Nephron (organoid): ENCODE measurements at regions not wholly inside any gene's neighbourhood (a gene's known extent, or its start where the extent isn't known, plus 50 kb on each side); places are given as distances from the start of the nearest gene placed in this dataset.

Source experiments
- H3K27ac Mint-ChIP-seq, 3 experiments: 2 replicates each; pipeline ENCODE4 v1.8.0; 2020; ENCODE audit warnings: mixed read lengths in 3 of 3, mild to moderate bottlenecking in 2 of 3, moderate library complexity in 1 of 3
- H3K27me3 Mint-ChIP-seq: 2 replicates; pipeline ENCODE4 v1.8.0; 2021; ENCODE audit warnings: low read depth, mild to moderate bottlenecking, moderate library complexity, mixed read lengths
- H3K36me3 Mint-ChIP-seq: 2 replicates; pipeline ENCODE4 v1.8.0; 2020; ENCODE audit warnings: low read depth, mixed read lengths
- H3K4me1 Mint-ChIP-seq: 2 replicates; pipeline ENCODE4 v1.8.0; 2020; ENCODE audit warnings: mixed read lengths
- H3K4me3 Mint-ChIP-seq, 3 experiments: 2 replicates each; pipeline ENCODE4 v1.8.0; 2020; ENCODE audit warnings: mild to moderate bottlenecking in 3 of 3, mixed read lengths in 3 of 3, moderate library complexity in 2 of 3
- H3K9me3 Mint-ChIP-seq: 2 replicates; pipeline ENCODE4 v1.8.0; 2020; ENCODE audit warnings: mixed read lengths
- CTCF ChIP-seq, 3 experiments: fragments of 200-600 bp; sonication (generic); IDR thresholded peaks; one replicate each; pipeline ENCODE4 v1.5.0; 2021; ENCODE audit warnings: antibody characterized with exemption in 3 of 3; ENCODE audit not compliant: unreplicated experiment in 3 of 3

DNA sequence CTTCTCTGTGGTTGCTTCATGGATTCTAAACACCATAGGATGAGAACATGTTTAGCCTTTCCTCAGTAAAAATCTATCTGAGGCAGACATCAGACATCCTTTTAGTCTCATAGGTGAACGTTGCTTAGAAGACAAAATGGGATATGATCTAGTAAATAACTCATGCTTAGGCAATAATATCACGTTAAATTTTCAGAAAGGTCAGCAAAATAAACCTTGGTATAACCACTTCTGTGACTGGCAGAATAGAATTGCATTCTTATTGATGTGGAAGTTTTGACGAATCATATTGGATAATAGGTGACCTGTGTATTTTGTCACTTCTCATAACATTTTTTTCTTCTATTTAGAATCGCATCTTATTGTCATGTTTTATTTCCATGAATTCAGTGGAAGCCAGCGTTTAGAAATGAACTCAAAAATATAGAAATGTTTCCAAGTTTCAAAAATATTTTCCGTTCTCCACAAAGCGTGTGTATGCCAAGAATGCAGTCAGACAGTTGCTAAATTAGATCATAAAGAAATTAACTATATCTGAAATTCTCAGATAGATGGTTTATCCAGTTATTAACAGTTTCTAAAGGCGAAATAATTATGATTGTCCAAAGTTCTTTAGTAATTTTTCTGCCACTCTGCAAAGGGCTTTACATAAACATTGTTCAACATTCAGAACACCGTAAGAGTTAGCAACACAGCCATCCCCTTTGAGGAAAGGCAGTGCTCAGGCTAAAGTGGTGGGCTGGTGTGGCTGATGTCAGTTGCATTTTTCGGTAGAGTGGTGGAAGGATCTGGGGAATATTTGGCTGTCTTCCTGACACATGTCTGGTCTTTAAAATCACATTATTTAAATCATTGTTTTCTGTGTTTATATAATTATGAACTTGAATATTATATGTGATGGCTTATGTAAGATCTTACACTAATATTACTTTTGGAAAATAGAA, 827.2 kb downstream of the MTRR start:
- Mint-ChIP-seq H3K4me3 (no peak overlapping the region), H3K27me3 (peaks cover 4% of the 10 kb centered on the region), H3K9me3 (peaks cover 3% of the 10 kb centered on the region), H3K36me3 (no peaks in the 10 kb centered on the region), H3K4me1 (no peaks in the 10 kb centered on the region), H3K27ac (no peak overlapping the region)
- no peak for TF ChIP-seq CTCF (IDR thresholded peaks at IDR 0.05; ENCODE audit: unreplicated experiment in 3 of 3)

DNA sequence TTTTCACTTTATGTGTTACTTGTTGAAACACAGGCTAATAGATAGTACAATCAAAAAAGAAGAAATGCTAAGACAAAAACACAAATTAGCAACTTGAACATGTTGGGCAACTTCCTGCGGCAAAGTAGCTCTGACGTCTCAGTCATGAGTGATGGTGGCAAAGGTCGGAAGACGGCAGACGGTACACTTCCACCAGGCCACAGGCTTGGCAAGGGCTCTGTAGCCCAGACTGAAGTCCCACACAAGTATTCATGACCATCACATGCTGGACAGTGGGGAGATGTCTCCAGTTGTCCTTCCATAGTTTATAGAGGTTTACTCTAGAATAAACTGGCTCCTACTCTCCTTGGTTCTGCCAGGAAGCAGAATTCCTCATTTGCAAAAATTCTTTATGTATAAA, 831.3 kb downstream of the MTRR start:
- no peak overlapping the region for H3K4me3 Mint-ChIP-seq
- no peak for TF ChIP-seq CTCF (IDR thresholded peaks at IDR 0.05; ENCODE audit: unreplicated experiment in 3 of 3)
- H3K9me3 Mint-ChIP-seq, result peaks cover 3% of the 10 kb centered on the region
- no peaks in the 10 kb centered on the region for H3K27me3 Mint-ChIP-seq
- no peaks in the 10 kb centered on the region for H3K36me3 Mint-ChIP-seq
- no peak overlapping the region for H3K27ac Mint-ChIP-seq
- H3K4me1 Mint-ChIP-seq, result no peaks in the 10 kb centered on the region

GRCh38 chr5:8700671-8701070, 831.7 kb downstream of the MTRR start:
- peaks cover 3% of the 10 kb centered on the region for H3K9me3 Mint-ChIP-seq
- TF ChIP-seq CTCF (IDR thresholded peaks at IDR 0.05; ENCODE audit: unreplicated experiment in 3 of 3), result no peak
- no peak overlapping the region for H3K27ac Mint-ChIP-seq
- H3K4me1 Mint-ChIP-seq, result no peaks in the 10 kb centered on the region
- no peak overlapping the region for H3K4me3 Mint-ChIP-seq
- no peaks in the 10 kb centered on the region for H3K36me3 Mint-ChIP-seq
- no peaks in the 10 kb centered on the region for H3K27me3 Mint-ChIP-seq

DNA sequence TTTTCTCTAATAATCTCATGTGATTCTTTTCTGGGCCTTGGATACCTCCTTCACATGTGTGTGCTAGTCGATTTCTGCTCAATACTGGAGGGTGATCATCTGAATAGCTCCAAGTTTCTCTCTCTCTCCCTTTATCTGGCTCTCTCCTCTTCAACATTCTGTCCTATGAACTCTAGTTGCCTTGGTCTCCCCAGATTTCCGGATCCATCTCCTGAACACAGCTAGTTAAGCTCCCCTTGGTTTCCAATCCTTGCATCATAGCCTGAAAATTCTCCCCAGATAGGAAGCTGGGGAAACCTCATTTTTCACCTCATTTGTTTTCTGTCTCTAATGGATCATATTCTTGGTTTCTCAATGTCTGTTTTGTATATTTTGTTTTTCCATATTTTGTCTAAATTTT, 832.3 kb downstream of the MTRR start:
- Mint-ChIP-seq H3K36me3 (no peaks in the 10 kb centered on the region), H3K27me3 (no peaks in the 10 kb centered on the region), H3K4me1 (no peaks in the 10 kb centered on the region), H3K27ac (no peak overlapping the region), H3K9me3 (peaks cover 3% of the 10 kb centered on the region), H3K4me3 (no peak overlapping the region)
- TF ChIP-seq CTCF (IDR thresholded peaks at IDR 0.05; ENCODE audit: unreplicated experiment in 3 of 3), result no peak

- H3K4me1 Mint-ChIP-seq, result no peaks in the 10 kb centered on the region
- TF ChIP-seq CTCF (IDR thresholded peaks at IDR 0.05; ENCODE audit: unreplicated experiment in 3 of 3), result no peak
- no peak overlapping the region for H3K27ac Mint-ChIP-seq
- H3K9me3 Mint-ChIP-seq, result no peaks in the 10 kb centered on the region
- no peaks in the 10 kb centered on the region for H3K27me3 Mint-ChIP-seq
- H3K4me3 Mint-ChIP-seq, result no peak overlapping the region
- H3K36me3 Mint-ChIP-seq, result no peaks in the 10 kb centered on the region
Measured at GRCh38 chr5:8710426-8710930, 835.4 kb downstream of the SEMA5A start.

GRCh38 chr5:8714198-8714597, 831.7 kb downstream of the SEMA5A start:
- Mint-ChIP-seq H3K4me3 (no peak overlapping the region), H3K36me3 (no peaks in the 10 kb centered on the region), H3K4me1 (no peaks in the 10 kb centered on the region), H3K27me3 (no peaks in the 10 kb centered on the region), H3K9me3 (no peaks in the 10 kb centered on the region), H3K27ac (no peak overlapping the region)
- TF ChIP-seq CTCF (IDR thresholded peaks at IDR 0.05; ENCODE audit: unreplicated experiment in 3 of 3), result no peak
